Mesenchymal stem cell (in vitro differentiated cells and primary cell): ENCODE measurements at regions not wholly inside any gene's neighbourhood (a gene's known extent, or its start where the extent isn't known, plus 50 kb on each side); places are given as distances from the start of the nearest gene placed in this dataset.

ENCODE experiments used
- DNase-seq: peaks from one replicate; pipeline ENCODE4 v3.0.0-alpha.2; 2013
- H2AFZ ChIP-seq: one replicate; pipeline ENCODE4 v1.6.1; 2013; ENCODE audit warnings: low read depth, mild to moderate bottlenecking, control low read depth, inconsistent platforms, low read length, moderate library complexity
- H2AK5ac ChIP-seq: 2 replicates; pipeline ENCODE4 v1.6.1; 2013; ENCODE audit warnings: low read length, moderate library complexity, mild to moderate bottlenecking, inconsistent platforms; ENCODE audit not compliant: severe bottlenecking
- H2BK120ac ChIP-seq: one replicate; pipeline ENCODE4 v1.6.1; 2013; ENCODE audit warnings: low read depth, mild to moderate bottlenecking, inconsistent platforms, low read length, moderate library complexity
- H2BK12ac ChIP-seq, 2 experiments: one replicate each; pipeline ENCODE4 v1.6.1; 2013; ENCODE audit warnings: inconsistent platforms in 2 of 2, low read length in 2 of 2, mild to moderate bottlenecking in 2 of 2, moderate library complexity in 2 of 2, control low read depth in 1 of 2
- H2BK15ac ChIP-seq: one replicate; pipeline ENCODE4 v1.6.1; 2013; ENCODE audit warnings: mild to moderate bottlenecking, low read depth, inconsistent platforms; ENCODE audit not compliant: poor library complexity, severe bottlenecking
- H2BK5ac ChIP-seq: 2 replicates; pipeline ENCODE4 v1.6.1; 2013; ENCODE audit warnings: low read depth, mild to moderate bottlenecking, low read length, control low read depth, inconsistent platforms; ENCODE audit not compliant: poor library complexity, severe bottlenecking
- H3K14ac ChIP-seq, 2 experiments: one replicate each; pipeline ENCODE4 v1.6.1; 2013; ENCODE audit warnings: inconsistent platforms in 2 of 2, low read length in 2 of 2, control low read depth in 1 of 2, mild to moderate bottlenecking in 1 of 2, moderate library complexity in 1 of 2
- H3K18ac ChIP-seq, 2 experiments: one replicate each; pipeline ENCODE4 v1.6.1; 2013; ENCODE audit warnings: inconsistent platforms in 2 of 2, low read length in 2 of 2, control low read depth in 1 of 2, low read depth in 1 of 2, mild to moderate bottlenecking in 1 of 2
- H3K23ac ChIP-seq, 2 experiments: one replicate each; pipeline ENCODE4 v1.6.1; 2013; ENCODE audit warnings: inconsistent platforms in 2 of 2, low read length in 2 of 2, mild to moderate bottlenecking in 2 of 2, moderate library complexity in 2 of 2, control low read depth in 1 of 2
- H3K27ac ChIP-seq: 2 replicates; pipeline ENCODE4 v1.5.1; 2013; ENCODE audit warnings: mild to moderate bottlenecking, moderate library complexity, low read length, control low read depth, inconsistent platforms; ENCODE audit not compliant: poor library complexity, severe bottlenecking
- H3K27me3 ChIP-seq, 2 experiments: 2 replicates each; pipeline versions ENCODE4 v1.6.1 to v1.7.0; 2013; ENCODE audit warnings: low read length in 2 of 2, mild to moderate bottlenecking in 2 of 2, moderate library complexity in 2 of 2, control low read depth in 1 of 2, inconsistent platforms in 1 of 2; ENCODE audit not compliant: control insufficient read depth in 1 of 2, insufficient read depth in 1 of 2
- H3K36me3 ChIP-seq, 2 experiments: 2 replicates each; pipeline versions ENCODE4 v1.6.1 to v1.7.0; 2013; ENCODE audit warnings: low read length in 2 of 2, control low read depth in 1 of 2, inconsistent platforms in 1 of 2, low read depth in 1 of 2, mild to moderate bottlenecking in 1 of 2; ENCODE audit not compliant: insufficient read depth in 2 of 2, control insufficient read depth in 1 of 2
- H3K4ac ChIP-seq, 2 experiments: one replicate each; pipeline ENCODE4 v1.6.1; 2013; ENCODE audit warnings: inconsistent platforms in 2 of 2, low read length in 2 of 2, mild to moderate bottlenecking in 2 of 2, moderate library complexity in 2 of 2, control low read depth in 1 of 2, low read depth in 1 of 2
- H3K4me1 ChIP-seq: 2 replicates; pipeline ENCODE4 v1.6.1; 2013; ENCODE audit warnings: low read depth, low read length, control low read depth; ENCODE audit not compliant: control insufficient read depth, insufficient read depth
- H3K4me2 ChIP-seq: 2 replicates; pipeline ENCODE4 v1.6.1; 2013; ENCODE audit warnings: low read length, mild to moderate bottlenecking, inconsistent platforms; ENCODE audit not compliant: poor library complexity, severe bottlenecking
- H3K4me3 ChIP-seq, 2 experiments: 2 replicates each; pipeline versions ENCODE4 v1.5.1 to v1.7.0; 2013; ENCODE audit warnings: low read length in 2 of 2, mild to moderate bottlenecking in 2 of 2, control low read depth in 1 of 2, low read depth in 1 of 2; ENCODE audit not compliant: insufficient read depth in 1 of 2
- H3K79me1 ChIP-seq: replicated peaks from 2 replicates; pipeline ENCODE4 v1.6.1; 2013; ENCODE audit warnings: mild to moderate bottlenecking, control low read depth, low read length, inconsistent platforms; ENCODE audit not compliant: poor library complexity, severe bottlenecking
- H3K9ac ChIP-seq: 2 replicates; pipeline ENCODE4 v1.7.0; 2013; ENCODE audit warnings: mild to moderate bottlenecking, low read length, moderate library complexity
- H3K9me3 ChIP-seq: 2 replicates; pipeline ENCODE4 v1.7.0; 2013; ENCODE audit warnings: mild to moderate bottlenecking, low read length; ENCODE audit not compliant: control insufficient read depth
- H4K8ac ChIP-seq: one replicate; pipeline ENCODE4 v1.6.1; 2013; ENCODE audit warnings: inconsistent platforms, mild to moderate bottlenecking, low read length, moderate library complexity
- H4K91ac ChIP-seq: one replicate; pipeline ENCODE4 v1.6.1; 2013; ENCODE audit warnings: mild to moderate bottlenecking, low read length, inconsistent platforms
- WGBS: methylation state at CpG from one replicate; pipeline ENCODE4 v1.1.7; 2013; ENCODE audit warnings: mixed read lengths; 5-methylcytosine and 5-hydroxymethylcytosine counted together

- Histone ChIP-seq H3K4me3 (no peak overlapping the region), H3K9me3 (no peaks in the 10 kb centered on the region), H2BK15ac (no peak overlapping the region), H2AK5ac (no peak overlapping the region), H3K79me1 (no peaks in the 10 kb centered on the region), H4K8ac (no peak overlapping the region), H2BK120ac (no peak overlapping the region), H3K36me3 (no peaks in the 10 kb centered on the region), H3K4me2 (no peak overlapping the region), H3K14ac (no peak overlapping the region), H2BK5ac (no peak overlapping the region), H3K27me3 (no peaks in the 10 kb centered on the region), H2BK12ac (no peak overlapping the region), H4K91ac (no peak overlapping the region), H3K23ac (no peak overlapping the region), H3K4me1 (peaks cover 7% of the 10 kb centered on the region), H3K9ac (no peak overlapping the region), H3K4ac (no peak overlapping the region), H3K18ac (no peak overlapping the region), H2AFZ (no peak overlapping the region), H3K27ac (no peak overlapping the region)
- WGBS, result 89% methylated on average over 6 of the region's 6 CpGs
- DNase-seq, result no peak
These were observed 128.5 kb downstream of the SPP2 start for GRCh38 chr2:234179031-234179363.

DNA sequence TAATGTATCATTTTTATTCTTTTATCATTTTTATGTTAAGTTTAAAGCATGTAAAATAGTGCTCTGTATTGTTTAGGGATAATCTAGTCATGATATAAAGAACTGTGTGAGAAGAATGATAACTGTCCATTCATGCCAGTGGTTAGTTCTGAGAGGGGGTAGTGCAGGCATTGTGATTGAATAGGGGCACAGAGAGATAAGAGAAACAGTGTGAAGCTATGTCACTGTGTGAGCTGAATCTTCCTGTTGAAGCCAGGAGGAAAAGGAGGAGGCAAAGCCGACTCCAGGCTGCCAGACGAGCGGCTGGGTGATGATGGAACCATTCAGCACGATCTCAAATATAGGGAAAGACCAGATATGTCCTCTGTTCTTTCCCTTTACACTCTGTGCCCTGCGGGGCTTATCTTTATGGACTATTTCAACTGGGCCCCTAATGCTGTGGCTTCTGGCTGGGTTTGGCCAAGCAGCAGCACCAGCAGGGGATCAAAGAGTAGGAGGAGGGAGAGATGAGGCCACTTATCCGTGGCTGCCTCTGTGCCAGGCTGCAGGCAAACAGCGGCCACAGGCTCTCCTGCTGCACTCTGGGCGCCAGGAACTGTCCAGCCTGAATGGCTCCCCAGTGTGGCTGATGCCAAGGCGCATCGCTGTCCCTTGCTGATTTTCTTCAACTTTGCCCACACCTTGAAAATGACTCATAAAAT lies 128.0 kb downstream of the SPP2 start:
- Histone ChIP-seq H2BK120ac (no peak overlapping the region), H2BK15ac (no peak overlapping the region), H3K27me3 (no peaks in the 10 kb centered on the region), H2BK12ac (no peak overlapping the region), H3K4me1 (peaks cover 7% of the 10 kb centered on the region), H4K8ac (no peak overlapping the region), H3K9me3 (no peaks in the 10 kb centered on the region), H3K9ac (no peak overlapping the region), H3K4me2 (no peak overlapping the region), H2AFZ (no peak overlapping the region), H3K79me1 (no peaks in the 10 kb centered on the region), H3K4ac (no peak overlapping the region), H3K27ac (no peak overlapping the region), H3K4me3 (no peak overlapping the region), H3K23ac (no peak overlapping the region), H2BK5ac (no peak overlapping the region), H3K18ac (no peak overlapping the region), H3K36me3 (no peaks in the 10 kb centered on the region), H4K91ac (no peak overlapping the region), H2AK5ac (no peak overlapping the region), H3K14ac (no peak overlapping the region)
- DNase-seq, result peak; percentile 13
- WGBS, result 69% methylated on average over 6 of the region's 10 CpGs

- Histone ChIP-seq H2BK12ac (no peak overlapping the region), H4K8ac (no peak overlapping the region), H3K36me3 (no peaks in the 10 kb centered on the region), H3K4me1 (peaks cover 7% of the 10 kb centered on the region), H3K9ac (no peak overlapping the region), H3K4ac (no peak overlapping the region), H3K27me3 (no peaks in the 10 kb centered on the region), H3K23ac (no peak overlapping the region), H3K79me1 (no peaks in the 10 kb centered on the region), H4K91ac (no peak overlapping the region), H2AK5ac (peak overlapping the region; percentile 46), H3K18ac (no peak overlapping the region), H2BK5ac (no peak overlapping the region), H3K27ac (no peak overlapping the region), H3K4me3 (no peak overlapping the region), H2AFZ (no peak overlapping the region), H2BK120ac (no peak overlapping the region), H3K4me2 (no peak overlapping the region), H3K14ac (no peak overlapping the region), H2BK15ac (no peak overlapping the region), H3K9me3 (no peaks in the 10 kb centered on the region)
- DNase-seq, result no peak
- 94% methylated on average over 6 of the region's 6 CpGs for WGBS
These were observed 125.1 kb downstream of the SPP2 start for GRCh38 chr2:234175649-234176048.

GRCh38 chr2:234174742-234175141 lies 124.2 kb downstream of the SPP2 start:
- no peak overlapping the region for H4K8ac ChIP-seq
- no peak overlapping the region for H3K27ac ChIP-seq
- no peak overlapping the region for H3K9ac ChIP-seq
- H2AK5ac ChIP-seq, result no peak overlapping the region
- H2BK120ac ChIP-seq, result no peak overlapping the region
- H3K4ac ChIP-seq, result no peak overlapping the region
- no peak overlapping the region for H3K23ac ChIP-seq
- no peak for DNase-seq
- H3K36me3 ChIP-seq, result no peaks in the 10 kb centered on the region
- H2AFZ ChIP-seq, result no peak overlapping the region
- H2BK5ac ChIP-seq, result no peak overlapping the region
- peaks cover 10% of the 10 kb centered on the region for H3K4me1 ChIP-seq
- H2BK15ac ChIP-seq, result no peak overlapping the region
- no peak overlapping the region for H4K91ac ChIP-seq
- H3K27me3 ChIP-seq, result no peaks in the 10 kb centered on the region
- no peaks in the 10 kb centered on the region for H3K79me1 ChIP-seq
- no peak overlapping the region for H3K18ac ChIP-seq
- H2BK12ac ChIP-seq, result no peak overlapping the region
- no peak overlapping the region for H3K4me3 ChIP-seq
- no peak overlapping the region for H3K4me2 ChIP-seq
- no peak overlapping the region for H3K14ac ChIP-seq
- WGBS, result no CpG with 5 or more reads among the region's 5 CpGs
- H3K9me3 ChIP-seq, result no peaks in the 10 kb centered on the region
